T-helper 2 cell treated with Interferon-gamma antibody and Interleukin-4, amounts not matched to agents 5 μg/mL and 100 μg/mL, for 36 hours (primary cell): ENCODE measurements at regions not wholly inside any gene's neighbourhood (a gene's known extent, or its start where the extent isn't known, plus 50 kb on each side); places are given as distances from the start of the nearest gene placed in this dataset.
"Not testable (repeated sequence)": the region's sequence is repeated elsewhere in the genome, so short reads cannot be mapped to it uniquely, and the experiment has no call there.

Experiments used
- DNase-seq: peaks from one replicate; pipeline ENCODE4 v3.0.0; 2021; ENCODE audit warnings: low spot score
- H3K27ac Mint-ChIP-seq: one replicate; pipeline ENCODE4 v1.8.0; 2021; ENCODE audit warnings: mild to moderate bottlenecking, mixed read lengths
- H3K27me3 Mint-ChIP-seq: one replicate; pipeline ENCODE4 v1.8.0; 2021; ENCODE audit warnings: low read depth, mixed read lengths
- H3K36me3 Mint-ChIP-seq: one replicate; pipeline ENCODE4 v1.8.0; 2021; ENCODE audit warnings: low read depth, mixed read lengths
- H3K4me1 Mint-ChIP-seq: one replicate; pipeline ENCODE4 v1.8.0; 2021; ENCODE audit warnings: low read depth, mixed read lengths
- H3K4me3 Mint-ChIP-seq: one replicate; pipeline ENCODE4 v1.8.0; 2022; ENCODE audit warnings: mild to moderate bottlenecking, moderate library complexity, mixed read lengths
- H3K9me3 Mint-ChIP-seq: one replicate; pipeline ENCODE4 v1.8.0; 2021; ENCODE audit warnings: mixed read lengths

DNA sequence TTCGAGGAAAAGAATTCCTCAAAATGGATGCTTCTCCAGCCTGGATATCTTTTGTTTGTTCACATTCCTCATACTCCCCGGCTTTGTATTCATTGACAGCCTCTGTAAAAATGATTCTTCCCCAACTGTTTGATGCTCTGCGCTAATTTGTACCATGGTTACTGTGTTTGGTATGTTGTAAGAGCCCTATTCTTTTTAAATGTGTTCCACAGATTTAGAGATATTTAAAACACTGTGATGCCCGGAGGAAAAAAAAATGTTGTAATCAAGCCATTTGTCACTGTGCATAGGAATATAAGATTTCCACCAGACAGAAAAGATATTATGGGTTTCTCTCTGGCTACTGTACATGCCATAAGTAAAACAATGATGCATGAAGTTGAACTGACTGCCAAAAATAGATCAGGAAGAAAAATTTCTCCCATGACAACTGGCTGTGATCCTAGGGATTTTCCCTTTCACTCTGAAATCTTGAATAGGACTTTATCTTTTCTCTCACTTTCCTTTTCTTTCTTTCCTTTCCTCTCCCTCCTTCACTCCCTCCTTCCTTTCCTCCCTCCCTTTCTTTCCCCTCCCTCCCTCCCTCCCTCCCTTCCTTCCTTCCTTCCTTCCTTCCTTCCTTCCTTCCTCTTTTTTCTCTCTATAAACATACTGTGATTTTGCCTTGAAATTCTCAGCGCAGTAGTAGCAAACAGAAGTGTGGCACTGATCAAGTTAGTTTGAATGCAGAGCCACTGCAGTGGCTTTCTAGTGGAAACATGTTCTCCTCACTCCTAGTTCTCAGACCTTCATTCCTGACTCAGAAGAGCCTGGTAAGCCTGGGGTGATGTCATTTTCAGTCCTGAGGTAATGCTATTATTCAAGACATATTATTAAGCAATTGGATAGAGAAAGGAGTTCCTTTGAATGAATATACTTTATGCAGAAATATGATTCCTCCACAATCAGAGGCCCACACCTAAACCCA lies 254.9 kb upstream of the TBL1XR1 start:
- no peak overlapping the region for H3K27ac Mint-ChIP-seq
- H3K27me3 Mint-ChIP-seq, result no peaks in the 10 kb centered on the region
- no peaks in the 10 kb centered on the region for H3K36me3 Mint-ChIP-seq
- peaks cover 16% of the 10 kb centered on the region for H3K4me1 Mint-ChIP-seq
- H3K4me3 Mint-ChIP-seq, result no peak overlapping the region
- DNase-seq, result no peak
- peaks cover 4% of the 10 kb centered on the region for H3K9me3 Mint-ChIP-seq

GRCh38 chr3:177452831-177453450 lies 255.7 kb upstream of the TBL1XR1 start:
- Mint-ChIP-seq H3K27me3 (no peaks in the 10 kb centered on the region), H3K4me1 (peaks cover 13% of the 10 kb centered on the region), H3K9me3 (peaks cover 4% of the 10 kb centered on the region), H3K36me3 (no peaks in the 10 kb centered on the region), H3K27ac (no peak overlapping the region), H3K4me3 (no peak overlapping the region)
- DNase-seq, result no peak

GRCh38 chr3:177453451-177453844 lies 256.2 kb upstream of the TBL1XR1 start:
- no peak for DNase-seq
- H3K4me3 Mint-ChIP-seq, result no peak overlapping the region
- no peak overlapping the region for H3K27ac Mint-ChIP-seq
- H3K27me3 Mint-ChIP-seq, result no peaks in the 10 kb centered on the region
- peaks cover 10% of the 10 kb centered on the region for H3K4me1 Mint-ChIP-seq
- no peaks in the 10 kb centered on the region for H3K36me3 Mint-ChIP-seq
- H3K9me3 Mint-ChIP-seq, result peaks cover 4% of the 10 kb centered on the region

- DNase-seq, H3K36me3 Mint-ChIP-seq, H3K27ac Mint-ChIP-seq, H3K9me3 Mint-ChIP-seq, H3K27me3 Mint-ChIP-seq, H3K4me3 Mint-ChIP-seq, H3K4me1 Mint-ChIP-seq: not testable (repeated sequence)
Observed at GRCh38 chr3:177457204-177457603, 259.9 kb upstream of the TBL1XR1 start.

DNA sequence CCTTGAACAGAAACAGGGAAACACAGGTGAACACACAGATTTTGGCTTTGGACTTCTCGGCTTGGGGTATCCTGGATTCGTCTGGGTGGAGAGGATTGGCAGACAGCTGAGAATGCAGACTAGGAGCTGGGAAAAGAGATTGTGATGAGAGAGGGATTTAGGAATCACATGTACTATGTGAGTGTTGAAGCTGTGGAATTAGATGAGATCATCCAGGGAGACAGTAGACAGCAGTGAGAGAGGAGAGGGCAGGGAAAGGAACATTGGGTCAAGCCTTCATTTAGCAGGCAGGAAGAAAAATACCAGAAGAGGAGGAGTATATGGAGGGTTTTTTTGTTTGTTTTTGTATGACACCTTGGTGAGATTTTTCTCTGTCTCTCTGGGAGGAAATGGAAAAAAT lies 262.1 kb upstream of the TBL1XR1 start:
- no peaks in the 10 kb centered on the region for H3K36me3 Mint-ChIP-seq
- H3K27me3 Mint-ChIP-seq, result no peaks in the 10 kb centered on the region
- H3K4me1 Mint-ChIP-seq, result no peaks in the 10 kb centered on the region
- H3K4me3 Mint-ChIP-seq, result no peak overlapping the region
- no peak for DNase-seq
- peaks cover 4% of the 10 kb centered on the region for H3K9me3 Mint-ChIP-seq
- H3K27ac Mint-ChIP-seq, result no peak overlapping the region

- no peak overlapping the region for H3K4me3 Mint-ChIP-seq
- H3K4me1 Mint-ChIP-seq, result no peaks in the 10 kb centered on the region
- peaks cover 4% of the 10 kb centered on the region for H3K9me3 Mint-ChIP-seq
- DNase-seq, result no peak
- H3K36me3 Mint-ChIP-seq, result no peaks in the 10 kb centered on the region
- H3K27me3 Mint-ChIP-seq, result no peaks in the 10 kb centered on the region
- H3K27ac Mint-ChIP-seq, result no peak overlapping the region
Observed at GRCh38 chr3:177460047-177460446, 262.8 kb upstream of the TBL1XR1 start.

GRCh38 chr3:177461765-177462164 lies 264.5 kb upstream of the TBL1XR1 start:
- Mint-ChIP-seq H3K27me3 (no peaks in the 10 kb centered on the region), H3K9me3 (no peaks in the 10 kb centered on the region), H3K36me3 (no peaks in the 10 kb centered on the region), H3K4me1 (no peaks in the 10 kb centered on the region), H3K4me3 (no peak overlapping the region), H3K27ac (no peak overlapping the region)
- no peak for DNase-seq

GRCh38 chr3:177463341-177463740 lies 266.1 kb upstream of the TBL1XR1 start:
- not testable (repeated sequence) for H3K4me3 Mint-ChIP-seq, H3K27ac Mint-ChIP-seq, H3K27me3 Mint-ChIP-seq, H3K36me3 Mint-ChIP-seq, H3K9me3 Mint-ChIP-seq, DNase-seq, H3K4me1 Mint-ChIP-seq

DNA sequence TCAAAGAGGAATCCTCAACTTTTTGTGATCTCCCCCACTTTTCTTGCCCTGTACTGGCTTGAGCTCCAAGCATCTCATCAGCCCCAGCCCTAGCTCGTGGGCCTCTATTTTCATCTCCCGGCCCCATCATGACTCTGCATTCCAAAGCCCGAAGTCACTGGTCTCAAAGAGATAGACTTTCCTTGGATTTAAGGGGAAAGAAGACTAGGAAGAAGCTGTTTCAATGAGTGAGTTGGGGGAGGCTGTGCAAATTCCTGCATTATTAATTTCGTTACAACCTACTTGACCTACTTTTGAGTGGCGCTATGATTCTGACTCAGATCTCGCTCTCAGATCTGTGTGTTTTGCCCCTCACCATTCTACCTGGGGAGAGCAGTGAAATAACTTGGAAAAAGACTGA lies 266.6 kb upstream of the TBL1XR1 start:
- Mint-ChIP-seq H3K27ac (no peak overlapping the region), H3K4me3 (no peak overlapping the region), H3K27me3 (no peaks in the 10 kb centered on the region), H3K36me3 (no peaks in the 10 kb centered on the region), H3K4me1 (no peaks in the 10 kb centered on the region), H3K9me3 (no peaks in the 10 kb centered on the region)
- DNase-seq, result no peak

DNA sequence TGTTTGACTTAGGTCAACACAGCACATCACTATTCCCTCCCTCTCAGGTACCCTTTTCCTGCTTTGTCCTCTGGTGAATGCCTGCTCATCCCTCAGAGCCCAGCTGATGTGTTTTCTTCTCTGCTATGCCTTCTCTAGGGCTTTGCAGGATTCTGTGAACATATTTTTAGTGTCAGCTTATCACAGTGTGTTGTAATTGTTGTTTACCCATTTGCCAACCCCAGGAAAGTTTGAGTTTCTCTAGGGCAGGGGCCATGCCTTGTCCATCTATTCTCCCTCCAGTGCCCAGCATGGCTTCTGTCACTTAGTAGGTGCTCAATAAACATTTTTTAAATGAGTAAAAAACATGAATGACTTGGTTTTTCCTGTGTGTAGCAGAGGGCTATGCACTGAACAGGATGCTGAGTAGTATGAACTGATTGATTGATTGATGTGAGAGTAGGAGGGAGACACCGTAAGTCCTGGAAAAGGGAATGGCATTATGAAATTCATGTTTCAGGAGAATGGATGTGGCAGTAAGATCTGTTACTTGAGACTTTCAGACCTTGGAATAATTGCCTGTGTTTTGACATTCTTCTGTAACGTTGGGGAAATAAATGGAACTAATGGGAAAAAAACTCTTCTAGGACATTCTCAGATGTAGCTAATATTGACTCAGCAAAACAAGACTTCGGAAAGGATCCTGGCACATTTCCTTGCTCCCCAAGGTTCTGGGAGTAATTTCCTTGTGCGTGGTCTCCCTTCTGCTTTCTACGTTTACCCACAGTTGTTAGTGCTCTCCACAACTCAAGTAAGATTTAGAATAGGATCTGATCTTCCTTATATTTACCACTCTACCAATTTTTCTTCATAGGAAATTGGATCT lies 267.3 kb upstream of the TBL1XR1 start:
- Mint-ChIP-seq H3K4me1 (no peaks in the 10 kb centered on the region), H3K4me3 (no peak overlapping the region), H3K27me3 (no peaks in the 10 kb centered on the region), H3K27ac (no peak overlapping the region), H3K9me3 (no peaks in the 10 kb centered on the region), H3K36me3 (no peaks in the 10 kb centered on the region)
- DNase-seq, result no peak

DNA sequence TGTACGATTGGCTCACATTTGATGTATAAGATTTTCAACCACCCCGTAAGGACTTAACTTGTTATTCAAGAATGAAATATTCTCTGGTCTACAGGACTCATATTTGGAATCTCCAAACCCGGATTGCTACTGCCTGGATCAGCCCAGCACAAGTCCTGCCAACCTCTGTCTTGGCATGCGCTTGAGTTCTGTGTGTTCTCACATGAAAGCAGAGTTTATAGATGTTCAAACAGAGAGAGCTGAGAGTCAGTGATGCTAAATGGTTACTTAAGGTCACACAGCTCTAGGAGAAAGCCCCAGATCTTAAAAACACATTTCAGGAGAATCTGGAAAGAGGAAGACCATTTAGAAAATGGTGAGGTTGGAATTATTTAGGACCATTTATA lies 268.0 kb upstream of the TBL1XR1 start:
- no peak for DNase-seq
- Mint-ChIP-seq H3K4me1 (no peaks in the 10 kb centered on the region), H3K27me3 (no peaks in the 10 kb centered on the region), H3K4me3 (no peak overlapping the region), H3K27ac (no peak overlapping the region), H3K36me3 (no peaks in the 10 kb centered on the region), H3K9me3 (no peaks in the 10 kb centered on the region)

DNA sequence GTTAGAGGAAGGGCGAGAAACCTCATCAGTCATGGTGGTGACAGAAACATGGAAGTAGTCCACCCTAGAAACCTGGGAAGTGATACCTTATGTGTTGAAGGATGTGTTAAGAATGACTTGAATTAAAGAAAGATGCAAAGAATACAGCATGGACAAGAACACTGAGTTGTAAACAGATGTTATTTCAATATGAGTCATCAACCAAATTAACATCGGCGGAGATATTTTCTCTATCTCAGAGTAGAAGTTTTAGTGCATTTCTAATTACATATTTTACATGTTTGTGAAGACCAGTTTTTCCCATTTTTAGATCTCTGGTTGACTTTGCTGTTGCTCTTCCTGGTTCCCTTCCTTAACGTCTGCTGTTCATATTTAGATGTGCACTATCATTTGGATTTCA lies 268.8 kb upstream of the TBL1XR1 start:
- no peaks in the 10 kb centered on the region for H3K27me3 Mint-ChIP-seq
- H3K4me1 Mint-ChIP-seq, result no peaks in the 10 kb centered on the region
- no peak for DNase-seq
- H3K27ac Mint-ChIP-seq, result no peak overlapping the region
- H3K9me3 Mint-ChIP-seq, result no peaks in the 10 kb centered on the region
- H3K4me3 Mint-ChIP-seq, result no peak overlapping the region
- no peaks in the 10 kb centered on the region for H3K36me3 Mint-ChIP-seq

DNA sequence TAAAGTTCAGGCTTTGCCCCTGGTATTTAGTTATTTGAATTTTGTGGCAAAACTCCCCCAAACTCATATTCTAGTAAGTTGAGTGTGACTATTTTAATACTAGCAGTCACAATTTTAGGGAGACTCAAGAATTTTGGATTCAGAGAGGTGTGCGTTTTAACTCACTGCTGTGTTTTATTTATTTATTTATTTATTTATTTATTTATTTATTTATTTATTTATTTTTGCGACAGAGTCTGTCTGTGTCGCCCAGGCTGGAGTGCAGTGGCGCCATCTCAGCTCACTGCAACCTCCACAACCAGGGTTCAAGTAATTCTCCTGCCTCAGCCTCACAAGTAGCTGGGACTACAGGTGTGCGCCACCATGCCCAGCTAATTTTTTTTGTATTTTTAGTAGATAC lies 269.3 kb upstream of the TBL1XR1 start:
- H3K9me3 Mint-ChIP-seq, H3K27ac Mint-ChIP-seq: not testable (repeated sequence)

More for the DNA sequence above, 269.3 kb upstream of the TBL1XR1 start:
- DNase-seq, H3K36me3 Mint-ChIP-seq, H3K4me3 Mint-ChIP-seq, H3K4me1 Mint-ChIP-seq, H3K27me3 Mint-ChIP-seq: not testable (repeated sequence)
